NB4 (cell line): ENCODE measurements at regions not wholly inside any gene's neighbourhood (a gene's known extent, or its start where the extent isn't known, plus 50 kb on each side); places are given as distances from the start of the nearest gene placed in this dataset.

Experiments used
- MYC ChIP-seq: IDR thresholded peaks from 2 replicates; pipeline ENCODE4 v1.6.1; 2011; ENCODE audit warnings: low read depth, low read length
- POLR2A ChIP-seq: IDR thresholded peaks from 2 replicates; pipeline ENCODE4 v1.6.1; 2011; ENCODE audit warnings: mild to moderate bottlenecking; ENCODE audit not compliant: insufficient read length; ENCODE audit errors: extremely low read depth
- TF ChIP-seq, protein P1 (sequence below): IDR thresholded peaks from one replicate; pipeline ENCODE4 v1.5.1; 2012; ENCODE audit warnings: low read depth, low read length

DNA sequence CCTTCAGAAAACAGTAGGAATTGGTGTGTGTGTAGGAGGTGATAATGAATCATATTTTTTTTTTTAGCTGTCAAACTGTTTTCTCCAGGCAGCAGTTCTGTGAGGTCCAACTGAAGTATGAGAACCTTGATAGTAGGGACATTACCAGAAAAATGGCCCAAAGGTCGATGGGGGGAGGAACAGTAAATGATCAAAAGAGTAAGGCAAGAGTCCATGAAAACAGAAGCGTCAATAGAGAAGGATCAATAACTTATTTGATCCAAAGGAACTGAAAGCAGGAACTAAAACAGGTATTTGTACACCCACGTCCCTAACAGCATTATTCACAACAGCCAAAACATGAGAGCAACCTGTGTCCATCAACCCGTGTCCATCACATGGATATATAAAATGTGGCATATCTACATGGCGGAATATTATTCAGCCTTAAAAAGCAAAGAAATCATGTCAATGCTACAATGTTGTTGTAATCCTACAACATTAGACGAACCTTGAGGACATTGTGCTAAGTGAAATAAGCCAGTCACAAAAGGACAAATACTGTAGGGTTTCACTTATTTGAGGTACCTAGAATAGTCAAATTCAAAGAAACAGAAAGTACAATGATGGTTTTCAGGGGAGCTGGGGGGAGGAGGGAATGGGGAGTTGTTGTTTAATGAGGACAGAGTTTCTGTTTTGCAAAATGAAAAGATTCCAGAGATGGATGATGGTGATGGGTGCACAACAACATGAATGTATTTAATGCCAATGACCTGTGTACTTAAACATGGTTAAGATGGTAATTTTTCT lies 214.0 kb upstream of the KLF14 start:
- TF ChIP-seq, protein P1, sequence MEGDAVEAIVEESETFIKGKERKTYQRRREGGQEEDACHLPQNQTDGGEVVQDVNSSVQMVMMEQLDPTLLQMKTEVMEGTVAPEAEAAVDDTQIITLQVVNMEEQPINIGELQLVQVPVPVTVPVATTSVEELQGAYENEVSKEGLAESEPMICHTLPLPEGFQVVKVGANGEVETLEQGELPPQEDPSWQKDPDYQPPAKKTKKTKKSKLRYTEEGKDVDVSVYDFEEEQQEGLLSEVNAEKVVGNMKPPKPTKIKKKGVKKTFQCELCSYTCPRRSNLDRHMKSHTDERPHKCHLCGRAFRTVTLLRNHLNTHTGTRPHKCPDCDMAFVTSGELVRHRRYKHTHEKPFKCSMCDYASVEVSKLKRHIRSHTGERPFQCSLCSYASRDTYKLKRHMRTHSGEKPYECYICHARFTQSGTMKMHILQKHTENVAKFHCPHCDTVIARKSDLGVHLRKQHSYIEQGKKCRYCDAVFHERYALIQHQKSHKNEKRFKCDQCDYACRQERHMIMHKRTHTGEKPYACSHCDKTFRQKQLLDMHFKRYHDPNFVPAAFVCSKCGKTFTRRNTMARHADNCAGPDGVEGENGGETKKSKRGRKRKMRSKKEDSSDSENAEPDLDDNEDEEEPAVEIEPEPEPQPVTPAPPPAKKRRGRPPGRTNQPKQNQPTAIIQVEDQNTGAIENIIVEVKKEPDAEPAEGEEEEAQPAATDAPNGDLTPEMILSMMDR, result no peak
- TF ChIP-seq MYC (no peak), POLR2A (no peak)
